SU-DHL-6 (cell line): ENCODE measurements at regions not wholly inside any gene's neighbourhood (a gene's known extent, or its start where the extent isn't known, plus 50 kb on each side); places are given as distances from the start of the nearest gene placed in this dataset.

Experiments
- CTCF ChIP-seq: fragments of 200-600 bp; sonication (generic); IDR thresholded peaks from one replicate; pipeline ENCODE4 v1.5.1; 2017; ENCODE audit warnings: antibody characterized with exemption, mild to moderate bottlenecking, low read length, moderate library complexity; ENCODE audit not compliant: insufficient read depth, poor library complexity, severe bottlenecking
- EZH2phosphoT487 ChIP-seq: fragments of 200-600 bp; sonication (generic), shearing (Covaris generic); conservative IDR thresholded peaks from 2 replicates; pipeline ENCODE4 v1.6.1; 2018; ENCODE audit warnings: mild to moderate bottlenecking, antibody characterized with exemption, low read length, moderate library complexity, mixed read lengths

GRCh38 chr1:70685300-70686286 is 274.5 kb downstream of the CTH start:
- TF ChIP-seq CTCF (peak; percentile 70), EZH2phosphoT487 (no peak)
